GM18909 (cell line): ENCODE measurements at regions not wholly inside any gene's neighbourhood (a gene's known extent, or its start where the extent isn't known, plus 50 kb on each side); places are given as distances from the start of the nearest gene placed in this dataset.
"Not testable (repeated sequence)": the region's sequence is repeated elsewhere in the genome, so short reads cannot be mapped to it uniquely, and the experiment has no call there.

Experiments used
- ATAC-seq: cut with Tn5 transposase; IDR thresholded peaks from one replicate; pipeline ENCODE4 v1.9.1; 2021; ENCODE audit warnings: mild to moderate bottlenecking; ENCODE audit not compliant: unreplicated experiment, poor library complexity

- no peak for ATAC-seq
These were observed 190.7 kb upstream of the TAS2R1 start for GRCh38 chr5:9820691-9821449.

- no peak for ATAC-seq
These were observed 188.2 kb upstream of the TAS2R1 start for GRCh38 chr5:9818340-9818845.

- no peak for ATAC-seq
These were observed 187.7 kb upstream of the TAS2R1 start for GRCh38 chr5:9817819-9818218.

GRCh38 chr5:9815051-9815450 is 184.9 kb upstream of the TAS2R1 start:
- ATAC-seq, result no peak

- no peak for ATAC-seq
These were observed 183.2 kb upstream of the TAS2R1 start for GRCh38 chr5:9813305-9813704.

GRCh38 chr5:9807366-9807765 is 177.2 kb upstream of the TAS2R1 start:
- ATAC-seq, result not testable (repeated sequence)

GRCh38 chr5:9801908-9802307 is 171.8 kb upstream of the TAS2R1 start:
- ATAC-seq, result no peak

- ATAC-seq, result no peak
These were observed 169.5 kb upstream of the TAS2R1 start for GRCh38 chr5:9799606-9800005.

GRCh38 chr5:9790276-9790675 is 160.1 kb upstream of the TAS2R1 start:
- ATAC-seq, result no peak

- no peak for ATAC-seq
These were observed 159.6 kb upstream of the TAS2R1 start for GRCh38 chr5:9789777-9790176.

- ATAC-seq, result no peak
These were observed 157.9 kb upstream of the TAS2R1 start for GRCh38 chr5:9787861-9788600.

- ATAC-seq, result no peak
These were observed 156.5 kb upstream of the TAS2R1 start for GRCh38 chr5:9786380-9787360.

GRCh38 chr5:9785751-9786150 is 155.6 kb upstream of the TAS2R1 start:
- no peak for ATAC-seq

GRCh38 chr5:9784231-9784630 is 154.1 kb upstream of the TAS2R1 start:
- ATAC-seq, result no peak

GRCh38 chr5:9782826-9783560 is 152.8 kb upstream of the TAS2R1 start:
- no peak for ATAC-seq

GRCh38 chr5:9781890-9782289 is 151.7 kb upstream of the TAS2R1 start:
- no peak for ATAC-seq

GRCh38 chr5:9781275-9781674 is 151.1 kb upstream of the TAS2R1 start:
- no peak for ATAC-seq

GRCh38 chr5:9780501-9780900 is 150.3 kb upstream of the TAS2R1 start:
- ATAC-seq, result no peak

GRCh38 chr5:9776525-9776924 is 146.4 kb upstream of the TAS2R1 start:
- ATAC-seq, result no peak

GRCh38 chr5:9775339-9775738 is 145.2 kb upstream of the TAS2R1 start:
- no peak for ATAC-seq
